ENCODE measurements at regions not wholly inside any gene's neighbourhood (a gene's known extent, or its start where the extent isn't known, plus 50 kb on each side); places are given as distances from the start of the nearest gene placed in this dataset.

DNA sequence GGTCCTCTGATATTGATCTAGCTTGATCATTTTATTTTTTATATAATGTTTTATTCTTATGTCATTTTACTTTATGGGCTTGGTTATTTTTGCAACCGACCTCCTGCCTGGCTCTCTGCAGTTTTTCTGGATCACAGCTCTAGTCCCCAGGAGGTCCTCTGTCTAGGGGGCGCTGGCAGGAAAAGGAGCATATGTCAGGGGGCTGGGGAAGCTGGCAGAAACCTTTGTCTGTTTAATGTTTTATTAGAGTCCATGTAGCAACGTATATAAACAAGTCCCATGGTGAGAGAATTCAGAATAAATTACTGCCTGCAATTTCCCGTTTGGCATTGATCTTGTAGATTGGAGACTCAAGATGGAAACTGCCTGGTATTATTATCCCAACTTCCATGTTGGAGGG, 133.5 kb upstream of the ZBED5 start (continued):
- no peak for TF ChIP-seq TAF1 (IDR thresholded peaks at IDR 0.05; ENCODE audit: borderline replicate concordance, low read depth, low read length)
- TF ChIP-seq POLR2A (IDR thresholded peaks at IDR 0.05; ENCODE audit: low read depth, low read length): no peak
- no peak for TF ChIP-seq GABPA (IDR thresholded peaks at IDR 0.05; ENCODE audit: low read depth)
- no peak for TF ChIP-seq LARP7 (IDR thresholded peaks at IDR 0.05)
- TF ChIP-seq, protein P1, sequence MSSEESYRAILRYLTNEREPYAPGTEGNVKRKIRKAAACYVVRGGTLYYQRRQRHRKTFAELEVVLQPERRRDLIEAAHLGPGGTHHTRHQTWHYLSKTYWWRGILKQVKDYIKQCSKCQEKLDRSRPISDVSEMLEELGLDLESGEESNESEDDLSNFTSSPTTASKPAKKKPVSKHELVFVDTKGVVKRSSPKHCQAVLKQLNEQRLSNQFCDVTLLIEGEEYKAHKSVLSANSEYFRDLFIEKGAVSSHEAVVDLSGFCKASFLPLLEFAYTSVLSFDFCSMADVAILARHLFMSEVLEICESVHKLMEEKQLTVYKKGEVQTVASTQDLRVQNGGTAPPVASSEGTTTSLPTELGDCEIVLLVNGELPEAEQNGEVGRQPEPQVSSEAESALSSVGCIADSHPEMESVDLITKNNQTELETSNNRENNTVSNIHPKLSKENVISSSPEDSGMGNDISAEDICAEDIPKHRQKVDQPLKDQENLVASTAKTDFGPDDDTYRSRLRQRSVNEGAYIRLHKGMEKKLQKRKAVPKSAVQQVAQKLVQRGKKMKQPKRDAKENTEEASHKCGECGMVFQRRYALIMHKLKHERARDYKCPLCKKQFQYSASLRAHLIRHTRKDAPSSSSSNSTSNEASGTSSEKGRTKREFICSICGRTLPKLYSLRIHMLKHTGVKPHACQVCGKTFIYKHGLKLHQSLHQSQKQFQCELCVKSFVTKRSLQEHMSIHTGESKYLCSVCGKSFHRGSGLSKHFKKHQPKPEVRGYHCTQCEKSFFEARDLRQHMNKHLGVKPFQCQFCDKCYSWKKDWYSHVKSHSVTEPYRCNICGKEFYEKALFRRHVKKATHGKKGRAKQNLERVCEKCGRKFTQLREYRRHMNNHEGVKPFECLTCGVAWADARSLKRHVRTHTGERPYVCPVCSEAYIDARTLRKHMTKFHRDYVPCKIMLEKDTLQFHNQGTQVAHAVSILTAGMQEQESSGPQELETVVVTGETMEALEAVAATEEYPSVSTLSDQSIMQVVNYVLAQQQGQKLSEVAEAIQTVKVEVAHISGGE (CRISPR knock-in tag; IDR thresholded peaks at IDR 0.05): no peak
- no peak for TF ChIP-seq NRF1 (conservative IDR thresholded peaks at IDR 0.05; ENCODE audit: low read depth, low read length)
- TF ChIP-seq ZNF217 (IDR thresholded peaks at IDR 0.05): no peak
- TF ChIP-seq CREB1 (IDR thresholded peaks at IDR 0.05; ENCODE audit: low read depth): no peak

DNA sequence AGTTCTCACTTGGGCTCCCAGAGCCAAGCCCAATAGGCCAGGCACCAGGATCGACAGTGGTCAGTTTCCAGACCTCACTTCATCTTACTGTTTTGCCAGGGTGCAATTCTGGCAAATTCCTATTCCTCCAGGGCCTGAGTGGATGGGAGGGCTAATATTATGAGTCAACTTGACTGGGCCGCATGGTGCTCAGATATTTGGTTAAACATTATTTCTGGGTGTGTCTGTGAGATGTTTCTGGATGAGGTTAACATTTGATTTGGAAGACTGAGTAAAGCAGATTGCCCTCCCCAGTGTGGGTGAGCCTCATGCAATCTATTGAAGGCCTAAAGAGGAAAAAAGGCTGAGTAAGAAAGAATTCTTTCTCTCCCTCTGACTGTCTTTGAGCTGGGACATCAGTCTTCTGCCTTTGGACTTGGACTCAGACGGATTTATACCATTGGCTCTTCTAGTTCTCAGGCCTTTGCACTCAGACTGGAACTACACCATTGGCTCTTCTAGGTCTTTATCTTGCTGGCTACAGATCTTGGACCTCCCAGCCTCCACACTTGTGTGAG, 132.9 kb upstream of the ZBED5 start:
- in situ Hi-C loops (cut with MboI): no loop called here
- H3K36me3 ChIP-seq (ENCODE audit: control insufficient read depth in 2 of 2, insufficient read depth in 2 of 2, low read length in 1 of 2): no peaks in the 10 kb centered on the region
- no peaks in the 10 kb centered on the region; a peak in 2 of 4 replicates for H3K27me3 ChIP-seq (replicated peaks in 1 of 2; ENCODE audit: control insufficient read depth in 2 of 2, insufficient read depth in 2 of 2, low read length in 1 of 2)
- POLR2A ChIA-PET: no interaction called here
- H2AFZ ChIP-seq (ENCODE audit: control insufficient read depth, low read depth, low read length): no peak overlapping the region
- RAD21 ChIA-PET (ENCODE audit: unreplicated experiment): no interaction called here
- no peaks in the 10 kb centered on the region for H3K9me3 ChIP-seq (replicated peaks; ENCODE audit: control insufficient read depth, insufficient read depth, low read length)
- no peaks in the 10 kb centered on the region for H4K20me1 ChIP-seq (ENCODE audit: control insufficient read depth, insufficient read depth)
- no peaks in the 10 kb centered on the region for H3K4me1 ChIP-seq (ENCODE audit: control insufficient read depth, insufficient read depth, low read length)
- H3K9ac ChIP-seq (ENCODE audit: control insufficient read depth, insufficient read depth, low read length): no peak overlapping the region
- WGBS (ENCODE audit: insufficient coverage, insufficient replicate concordance, low lambda C conversion rate, missing lambda C conversion rate): 37% methylated on average over 3 of the region's 3 CpGs
- no peak overlapping the region for H3K27ac ChIP-seq (ENCODE audit: control insufficient read depth, insufficient read depth)
- FAIRE-seq (no peak), ATAC-seq (no peak), DNase-seq (ENCODE audit: low read depth, low spot score) (no peak)
- H3K79me2 ChIP-seq (ENCODE audit: control insufficient read depth, insufficient read depth, low read length): no peaks in the 10 kb centered on the region
- intact Hi-C loops (cut with micrococcal nuclease; ENCODE audit: unreplicated experiment): no loop called here
- H3K4me3 ChIP-seq: no peak overlapping the region
- CTCF ChIA-PET: interaction anchor here (1.2 to 1.7 kb wide), 3 partner anchors 11 to 198 kb away, joined by 3 to 4 read pairs (median 3); no protein-coding TSS in a partner anchor
- BruUV-seq (replicated peaks): no TSS peak
- SMC1A ChIA-PET (ENCODE audit: uncharacterized antibody, unreplicated experiment): interaction anchor here (1.8 kb wide), 1 partner anchor 10 kb away, joined by 5 read pairs; no protein-coding TSS in a partner anchor
- H3K4me2 ChIP-seq (ENCODE audit: control insufficient read depth, insufficient read depth): no peak overlapping the region
- no peak for TF ChIP-seq NR2F1 (conservative IDR thresholded peaks at IDR 0.05)
- no peak for TF ChIP-seq HDGF (IDR thresholded peaks at IDR 0.05)
- no peak for TF ChIP-seq SRF (IDR thresholded peaks at IDR 0.05; ENCODE audit: low read depth in 2 of 2, low read length in 2 of 2)
- TF ChIP-seq EGR1 (IDR thresholded peaks at IDR 0.05; ENCODE audit: borderline replicate concordance in 1 of 2, low read depth in 2 of 2, low read length in 2 of 2): no peak
- no peak for TF ChIP-seq SMARCA5 (IDR thresholded peaks at IDR 0.05)
- no peak for TF ChIP-seq ETV6 (conservative IDR thresholded peaks at IDR 0.05 in 1 of 2, IDR thresholded peaks at IDR 0.05 in 1 of 2; ENCODE audit: borderline replicate concordance in 1 of 2, low read depth in 1 of 2)
- no peak for TF ChIP-seq SREBF1 (IDR thresholded peaks at IDR 0.05; ENCODE audit: low read length)
- TF ChIP-seq RBBP5 (conservative IDR thresholded peaks at IDR 0.05): no peak
- no peak for TF ChIP-seq GABPA (IDR thresholded peaks at IDR 0.05; ENCODE audit: low read depth)
- no peak for TF ChIP-seq SMAD5 (IDR thresholded peaks at IDR 0.05; ENCODE audit: low read depth)
- TF ChIP-seq RUNX3 (IDR thresholded peaks at IDR 0.05; ENCODE audit: low read length): no peak
- TF ChIP-seq NKRF (conservative IDR thresholded peaks at IDR 0.05): no peak
- TF ChIP-seq MYC (IDR thresholded peaks at IDR 0.05; ENCODE audit: insufficient read depth, insufficient read length, insufficient replicate concordance, low read length, severe bottlenecking): no peak
- TF ChIP-seq SIX5 (IDR thresholded peaks at IDR 0.05; ENCODE audit: low read depth, low read length, severe bottlenecking): no peak
